ENCODE measurements at regions not wholly inside any gene's neighbourhood (a gene's known extent, or its start where the extent isn't known, plus 50 kb on each side); places are given as distances from the start of the nearest gene placed in this dataset.

DNA sequence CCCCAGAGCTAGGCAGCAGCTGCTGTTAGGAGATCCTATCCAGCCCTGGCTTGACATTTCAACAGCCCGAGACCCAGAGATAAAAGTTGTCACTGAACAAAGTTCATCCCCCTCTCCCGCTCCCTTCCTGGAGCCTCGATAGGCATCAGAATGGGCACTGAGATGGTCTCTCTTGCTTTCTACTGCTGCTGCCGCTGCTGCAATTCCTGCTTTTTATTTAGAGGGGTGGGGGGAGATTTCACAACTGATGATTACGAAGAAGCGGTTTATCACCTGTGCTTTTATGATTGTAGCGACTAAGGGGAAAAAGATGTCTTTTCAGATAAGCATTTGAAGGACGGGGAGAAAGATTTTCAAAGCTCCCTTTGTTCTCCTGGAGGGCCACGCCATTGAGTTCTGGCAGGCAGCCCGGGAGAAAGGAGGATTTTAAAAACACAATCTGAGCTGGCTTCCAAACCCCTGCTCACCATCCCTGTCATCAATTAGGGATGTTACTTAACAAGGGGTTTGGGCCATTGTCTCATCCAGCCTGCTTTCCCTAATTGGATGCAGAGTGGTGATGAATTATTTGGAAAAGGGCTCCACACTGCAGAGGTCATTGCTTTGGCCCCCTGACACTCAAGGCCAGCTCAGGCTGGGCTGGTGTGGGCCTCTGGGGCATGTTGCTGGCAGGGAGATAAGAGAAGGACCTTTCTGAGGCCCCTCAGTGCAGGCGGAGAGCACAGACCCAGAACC is 344.7 kb downstream of the BUD13 start:
- Histone ChIP-seq H3K9me3 (ENCODE audit: low read length) (no peaks in the 10 kb centered on the region), H3K79me2 (replicated peaks; ENCODE audit: insufficient read depth, low read length) (no peaks in the 10 kb centered on the region), H3K36me3 (ENCODE audit: insufficient read depth, low read length) (no peaks in the 10 kb centered on the region), H3K4me3 (ENCODE audit: low read length) (no peak overlapping the region), H3K27ac (ENCODE audit: low read length) (no peak overlapping the region), H3K27me3 (ENCODE audit: insufficient read depth, low read depth, low read length) (no peaks in the 10 kb centered on the region), H4K20me1 (ENCODE audit: insufficient read depth) (no peaks in the 10 kb centered on the region), H2AFZ (ENCODE audit: low read depth, low read length) (no peak overlapping the region), H3K4me2 (ENCODE audit: low read length) (no peak overlapping the region), H3F3A (ENCODE audit: insufficient read depth, low read length, poor library complexity, severe bottlenecking) (no peaks in the 10 kb centered on the region), H3K9me2 (ENCODE audit: insufficient read depth, low read length) (no peaks in the 10 kb centered on the region), H3K9ac (ENCODE audit: low read length) (no peak overlapping the region)
- TF ChIP-seq, protein P1, sequence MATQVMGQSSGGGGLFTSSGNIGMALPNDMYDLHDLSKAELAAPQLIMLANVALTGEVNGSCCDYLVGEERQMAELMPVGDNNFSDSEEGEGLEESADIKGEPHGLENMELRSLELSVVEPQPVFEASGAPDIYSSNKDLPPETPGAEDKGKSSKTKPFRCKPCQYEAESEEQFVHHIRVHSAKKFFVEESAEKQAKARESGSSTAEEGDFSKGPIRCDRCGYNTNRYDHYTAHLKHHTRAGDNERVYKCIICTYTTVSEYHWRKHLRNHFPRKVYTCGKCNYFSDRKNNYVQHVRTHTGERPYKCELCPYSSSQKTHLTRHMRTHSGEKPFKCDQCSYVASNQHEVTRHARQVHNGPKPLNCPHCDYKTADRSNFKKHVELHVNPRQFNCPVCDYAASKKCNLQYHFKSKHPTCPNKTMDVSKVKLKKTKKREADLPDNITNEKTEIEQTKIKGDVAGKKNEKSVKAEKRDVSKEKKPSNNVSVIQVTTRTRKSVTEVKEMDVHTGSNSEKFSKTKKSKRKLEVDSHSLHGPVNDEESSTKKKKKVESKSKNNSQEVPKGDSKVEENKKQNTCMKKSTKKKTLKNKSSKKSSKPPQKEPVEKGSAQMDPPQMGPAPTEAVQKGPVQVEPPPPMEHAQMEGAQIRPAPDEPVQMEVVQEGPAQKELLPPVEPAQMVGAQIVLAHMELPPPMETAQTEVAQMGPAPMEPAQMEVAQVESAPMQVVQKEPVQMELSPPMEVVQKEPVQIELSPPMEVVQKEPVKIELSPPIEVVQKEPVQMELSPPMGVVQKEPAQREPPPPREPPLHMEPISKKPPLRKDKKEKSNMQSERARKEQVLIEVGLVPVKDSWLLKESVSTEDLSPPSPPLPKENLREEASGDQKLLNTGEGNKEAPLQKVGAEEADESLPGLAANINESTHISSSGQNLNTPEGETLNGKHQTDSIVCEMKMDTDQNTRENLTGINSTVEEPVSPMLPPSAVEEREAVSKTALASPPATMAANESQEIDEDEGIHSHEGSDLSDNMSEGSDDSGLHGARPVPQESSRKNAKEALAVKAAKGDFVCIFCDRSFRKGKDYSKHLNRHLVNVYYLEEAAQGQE (IDR thresholded peaks at IDR 0.05; ENCODE audit: borderline replicate concordance) = no peak
- TF ChIP-seq EP300 (conservative IDR thresholded peaks at IDR 0.05; ENCODE audit: poor library complexity, severe bottlenecking) (no peak), TAF1 (IDR thresholded peaks at IDR 0.05; ENCODE audit: low read depth) (no peak), RAD21 (conservative IDR thresholded peaks at IDR 0.05) (no peak), EZH2 (IDR thresholded peaks at IDR 0.05; ENCODE audit: borderline replicate concordance, insufficient read depth, low read length, poor library complexity, severe bottlenecking) (no peak), MXI1 (conservative IDR thresholded peaks at IDR 0.05; ENCODE audit: poor library complexity, severe bottlenecking) (no peak), POLR2AphosphoS5 (IDR thresholded peaks at IDR 0.05) (no peak), SMC3 (conservative IDR thresholded peaks at IDR 0.05; ENCODE audit: poor library complexity) (no peak)

DNA sequence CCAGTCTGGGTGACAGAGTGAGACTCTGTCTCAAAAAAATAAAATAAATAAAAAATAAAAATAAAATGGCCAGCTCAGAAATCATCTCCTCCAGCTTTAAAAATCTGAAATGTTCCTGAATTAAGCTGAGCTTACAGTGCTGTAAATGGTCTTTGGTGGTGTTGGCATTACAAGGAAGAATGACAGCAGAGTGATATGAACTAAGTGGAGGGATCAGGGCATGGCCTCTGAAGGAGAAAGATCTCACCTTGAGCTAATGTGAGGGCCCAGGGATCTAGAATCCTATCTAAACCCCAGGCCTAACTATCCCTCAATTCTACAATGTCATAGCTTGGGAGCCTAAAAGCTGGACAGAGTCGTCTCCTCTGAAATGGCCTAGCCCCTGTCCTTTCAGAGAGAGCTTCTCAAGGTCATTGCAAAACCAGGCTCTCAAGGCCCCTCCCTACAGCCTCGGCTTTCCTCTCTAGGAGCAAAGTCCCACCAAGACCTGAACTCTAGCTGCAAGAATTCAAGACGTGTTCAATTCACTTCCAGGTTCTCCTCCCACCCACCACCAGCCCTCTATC is 345.4 kb downstream of the BUD13 start:
- Histone ChIP-seq H3K4me2 (ENCODE audit: low read length) (no peak overlapping the region), H3K9me2 (ENCODE audit: insufficient read depth, low read length) (no peaks in the 10 kb centered on the region), H3F3A (ENCODE audit: insufficient read depth, low read length, poor library complexity, severe bottlenecking) (no peaks in the 10 kb centered on the region), H3K4me3 (ENCODE audit: low read length) (no peak overlapping the region), H3K36me3 (ENCODE audit: insufficient read depth, low read length) (no peaks in the 10 kb centered on the region), H3K27ac (ENCODE audit: low read length) (no peak overlapping the region), H3K79me2 (replicated peaks; ENCODE audit: insufficient read depth, low read length) (no peaks in the 10 kb centered on the region), H3K27me3 (ENCODE audit: insufficient read depth, low read depth, low read length) (no peaks in the 10 kb centered on the region), H3K9ac (ENCODE audit: low read length) (no peak overlapping the region), H2AFZ (ENCODE audit: low read depth, low read length) (no peak overlapping the region), H3K9me3 (ENCODE audit: low read length) (no peaks in the 10 kb centered on the region), H4K20me1 (ENCODE audit: insufficient read depth) (no peaks in the 10 kb centered on the region)
- TF ChIP-seq, protein P2, sequence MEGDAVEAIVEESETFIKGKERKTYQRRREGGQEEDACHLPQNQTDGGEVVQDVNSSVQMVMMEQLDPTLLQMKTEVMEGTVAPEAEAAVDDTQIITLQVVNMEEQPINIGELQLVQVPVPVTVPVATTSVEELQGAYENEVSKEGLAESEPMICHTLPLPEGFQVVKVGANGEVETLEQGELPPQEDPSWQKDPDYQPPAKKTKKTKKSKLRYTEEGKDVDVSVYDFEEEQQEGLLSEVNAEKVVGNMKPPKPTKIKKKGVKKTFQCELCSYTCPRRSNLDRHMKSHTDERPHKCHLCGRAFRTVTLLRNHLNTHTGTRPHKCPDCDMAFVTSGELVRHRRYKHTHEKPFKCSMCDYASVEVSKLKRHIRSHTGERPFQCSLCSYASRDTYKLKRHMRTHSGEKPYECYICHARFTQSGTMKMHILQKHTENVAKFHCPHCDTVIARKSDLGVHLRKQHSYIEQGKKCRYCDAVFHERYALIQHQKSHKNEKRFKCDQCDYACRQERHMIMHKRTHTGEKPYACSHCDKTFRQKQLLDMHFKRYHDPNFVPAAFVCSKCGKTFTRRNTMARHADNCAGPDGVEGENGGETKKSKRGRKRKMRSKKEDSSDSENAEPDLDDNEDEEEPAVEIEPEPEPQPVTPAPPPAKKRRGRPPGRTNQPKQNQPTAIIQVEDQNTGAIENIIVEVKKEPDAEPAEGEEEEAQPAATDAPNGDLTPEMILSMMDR (IDR thresholded peaks at IDR 0.05; ENCODE audit: poor library complexity, severe bottlenecking) = no peak
- TF ChIP-seq MXI1 (conservative IDR thresholded peaks at IDR 0.05; ENCODE audit: poor library complexity, severe bottlenecking) (no peak), POLR2AphosphoS5 (IDR thresholded peaks at IDR 0.05) (no peak)

All from neural cell (in vitro differentiated cells).